Calu3 (cell line): ENCODE measurements at regions not wholly inside any gene's neighbourhood (a gene's known extent, or its start where the extent isn't known, plus 50 kb on each side); places are given as distances from the start of the nearest gene placed in this dataset.

Experiments
- BruUV-seq: library from RNA; stranded (reverse); fragments of 400-500 nt; replicated peaks from 2 replicates; lab custom pipeline; 2021; lab: Mats Ljungman, UMichigan
- CTCF ChIA-PET: fragments of 300-600 bp; sonication (Branson Sonifier 250); formaldehyde crosslinking; loops from one replicate; lab custom pipeline; 2022; ENCODE audit warnings: antibody characterized with exemption; lab: Charles Lee
- DNase-seq: peaks from one replicate; pipeline ENCODE4 v3.0.0; 2022
- H3K27ac Mint-ChIP-seq: one replicate; pipeline ENCODE4 v1.8.0; 2022; ENCODE audit warnings: mixed read lengths; ENCODE audit not compliant: unreplicated experiment
- H3K27me3 Mint-ChIP-seq: one replicate; pipeline ENCODE4 v1.8.0; 2022; ENCODE audit warnings: mixed read lengths; ENCODE audit not compliant: unreplicated experiment
- H3K36me3 Mint-ChIP-seq: one replicate; pipeline ENCODE4 v1.8.0; 2022; ENCODE audit warnings: mild to moderate bottlenecking, moderate library complexity, mixed read lengths; ENCODE audit not compliant: insufficient read depth, unreplicated experiment
- H3K4me1 Mint-ChIP-seq: one replicate; pipeline ENCODE4 v1.8.0; 2022; ENCODE audit warnings: mild to moderate bottlenecking, low read depth, mixed read lengths; ENCODE audit not compliant: unreplicated experiment
- H3K4me3 Mint-ChIP-seq: one replicate; pipeline ENCODE4 v1.8.0; 2022; ENCODE audit warnings: mild to moderate bottlenecking, low read depth, moderate library complexity, mixed read lengths; ENCODE audit not compliant: unreplicated experiment
- H3K9me3 Mint-ChIP-seq: one replicate; pipeline ENCODE4 v1.8.0; 2022; ENCODE audit warnings: low read depth, mixed read lengths; ENCODE audit not compliant: unreplicated experiment
- intact Hi-C: fragments of 100-400 bp; cut with micrococcal nuclease; formaldehyde crosslinking; loops from one replicate; pipeline ENCODE4 v1.10.0; 2022; ENCODE audit not compliant: unreplicated experiment
- TF ChIP-seq, protein P1 (sequence below): fragments of 200-600 bp; IDR thresholded peaks from one replicate; pipeline ENCODE4 v1.8.0; 2022; ENCODE audit warnings: antibody characterized with exemption; ENCODE audit not compliant: unreplicated experiment

DNA sequence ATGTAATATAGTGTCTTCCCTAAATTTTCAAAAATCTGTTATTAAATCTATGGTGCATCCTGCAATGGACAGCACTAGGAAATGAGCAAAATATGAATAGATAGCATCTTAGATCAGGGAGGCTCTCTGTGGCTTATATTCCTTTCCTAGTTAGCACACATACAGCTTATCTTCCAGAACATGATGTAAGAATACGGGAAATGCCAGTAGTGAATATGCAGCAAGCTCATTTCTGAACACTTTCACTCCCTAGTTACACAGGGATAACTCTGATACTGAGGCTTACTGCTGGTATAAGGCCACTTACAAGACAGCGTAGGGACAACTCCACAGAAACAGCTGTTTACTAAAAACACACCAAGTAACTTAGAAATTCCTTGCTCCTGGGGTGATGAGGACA, 297.3 kb upstream of the SMARCA2 start:
- intact Hi-C loops = no loop called here
- Mint-ChIP-seq H3K9me3 (peaks cover 12% of the 10 kb centered on the region), H3K27me3 (no peaks in the 10 kb centered on the region), H3K36me3 (no peaks in the 10 kb centered on the region), H3K4me3 (no peak overlapping the region), H3K27ac (no peak overlapping the region), H3K4me1 (no peaks in the 10 kb centered on the region)
- no peak for DNase-seq
- TF ChIP-seq, protein P1, sequence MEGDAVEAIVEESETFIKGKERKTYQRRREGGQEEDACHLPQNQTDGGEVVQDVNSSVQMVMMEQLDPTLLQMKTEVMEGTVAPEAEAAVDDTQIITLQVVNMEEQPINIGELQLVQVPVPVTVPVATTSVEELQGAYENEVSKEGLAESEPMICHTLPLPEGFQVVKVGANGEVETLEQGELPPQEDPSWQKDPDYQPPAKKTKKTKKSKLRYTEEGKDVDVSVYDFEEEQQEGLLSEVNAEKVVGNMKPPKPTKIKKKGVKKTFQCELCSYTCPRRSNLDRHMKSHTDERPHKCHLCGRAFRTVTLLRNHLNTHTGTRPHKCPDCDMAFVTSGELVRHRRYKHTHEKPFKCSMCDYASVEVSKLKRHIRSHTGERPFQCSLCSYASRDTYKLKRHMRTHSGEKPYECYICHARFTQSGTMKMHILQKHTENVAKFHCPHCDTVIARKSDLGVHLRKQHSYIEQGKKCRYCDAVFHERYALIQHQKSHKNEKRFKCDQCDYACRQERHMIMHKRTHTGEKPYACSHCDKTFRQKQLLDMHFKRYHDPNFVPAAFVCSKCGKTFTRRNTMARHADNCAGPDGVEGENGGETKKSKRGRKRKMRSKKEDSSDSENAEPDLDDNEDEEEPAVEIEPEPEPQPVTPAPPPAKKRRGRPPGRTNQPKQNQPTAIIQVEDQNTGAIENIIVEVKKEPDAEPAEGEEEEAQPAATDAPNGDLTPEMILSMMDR = no peak
- CTCF ChIA-PET = no interaction called here
- BruUV-seq = no TSS peak

DNA sequence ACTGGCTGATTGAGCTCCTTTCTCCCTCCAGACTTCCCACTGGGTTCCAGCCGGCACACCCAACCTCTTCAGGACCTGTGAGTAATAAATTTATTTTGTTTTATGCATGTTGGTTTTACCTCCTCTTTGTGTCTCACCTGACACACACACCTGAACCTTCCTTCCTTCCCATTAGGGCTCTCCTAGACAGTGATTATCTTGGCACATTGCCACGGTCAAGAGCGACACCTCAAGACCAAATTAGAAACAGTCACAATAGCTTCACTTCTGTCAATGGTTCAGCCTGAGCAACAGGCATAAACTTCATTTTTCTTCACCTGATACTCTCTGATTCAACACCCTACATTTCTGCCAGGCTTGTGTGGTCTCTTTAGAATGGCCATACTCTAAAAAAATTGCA, 296.3 kb upstream of the SMARCA2 start:
- CTCF ChIA-PET = no interaction called here
- no peak overlapping the region for H3K4me3 Mint-ChIP-seq
- H3K27me3 Mint-ChIP-seq = no peaks in the 10 kb centered on the region
- DNase-seq = no peak
- intact Hi-C loops = no loop called here
- no TSS peak for BruUV-seq
- H3K36me3 Mint-ChIP-seq = no peaks in the 10 kb centered on the region
- TF ChIP-seq, protein P1 = no peak
- no peaks in the 10 kb centered on the region for H3K4me1 Mint-ChIP-seq
- peaks cover 12% of the 10 kb centered on the region for H3K9me3 Mint-ChIP-seq
- no peak overlapping the region for H3K27ac Mint-ChIP-seq

DNA sequence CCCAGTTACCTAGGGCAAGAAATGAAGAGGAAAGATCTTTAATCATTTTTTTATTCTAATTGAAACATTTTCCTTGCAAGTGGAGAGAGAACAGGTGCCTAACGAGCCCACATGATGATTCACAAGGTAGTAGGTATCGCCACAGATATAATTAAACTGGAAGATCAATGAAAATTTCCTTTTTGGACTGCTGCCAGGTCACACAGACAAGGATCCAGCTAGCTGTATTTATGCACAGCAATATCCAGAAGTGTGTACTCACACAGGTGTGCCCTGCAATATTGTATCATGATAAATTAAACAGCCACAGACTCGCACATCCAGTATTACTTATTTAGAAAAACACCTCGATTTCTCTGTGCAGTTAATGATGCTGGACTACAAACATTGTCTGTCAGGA, 294.0 kb upstream of the SMARCA2 start:
- BruUV-seq = no TSS peak
- Mint-ChIP-seq H3K4me3 (no peak overlapping the region), H3K36me3 (no peaks in the 10 kb centered on the region), H3K27me3 (no peaks in the 10 kb centered on the region), H3K27ac (no peak overlapping the region), H3K4me1 (no peaks in the 10 kb centered on the region), H3K9me3 (peaks cover 5% of the 10 kb centered on the region)
- TF ChIP-seq, protein P1 = no peak
- CTCF ChIA-PET = no interaction called here
- intact Hi-C loops = no loop called here
- no peak for DNase-seq

DNA sequence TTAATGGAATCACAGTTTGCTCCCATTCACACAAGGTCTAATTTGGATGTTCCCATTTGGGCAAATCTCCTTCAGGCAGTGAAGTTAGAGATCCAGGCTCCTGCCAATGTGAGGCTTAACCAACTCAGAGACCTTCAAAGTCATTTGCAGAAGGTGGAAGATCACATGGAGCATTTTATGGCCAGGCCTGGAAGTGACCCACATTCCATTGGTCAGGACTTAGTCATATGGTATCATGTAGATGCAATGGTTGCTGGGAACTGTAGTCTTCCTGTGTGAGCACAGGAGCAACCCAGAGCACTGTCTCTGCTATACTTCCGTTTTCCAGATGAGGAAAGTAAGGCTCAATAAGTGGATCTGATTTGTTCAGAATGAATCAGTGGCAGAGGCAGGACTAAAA, 292.7 kb upstream of the SMARCA2 start:
- no peak overlapping the region for H3K4me3 Mint-ChIP-seq
- TF ChIP-seq, protein P1 = no peak
- BruUV-seq = no TSS peak
- H3K27me3 Mint-ChIP-seq = no peaks in the 10 kb centered on the region
- H3K36me3 Mint-ChIP-seq = no peaks in the 10 kb centered on the region
- intact Hi-C loops = no loop called here
- H3K27ac Mint-ChIP-seq = no peak overlapping the region
- no peaks in the 10 kb centered on the region for H3K4me1 Mint-ChIP-seq
- H3K9me3 Mint-ChIP-seq = peaks cover 5% of the 10 kb centered on the region
- CTCF ChIA-PET = no interaction called here
- no peak for DNase-seq
